PFSK-1 (cell line): ENCODE measurements at regions not wholly inside any gene's neighbourhood (a gene's known extent, or its start where the extent isn't known, plus 50 kb on each side); places are given as distances from the start of the nearest gene placed in this dataset.

ENCODE experiments used
- FOXP2 ChIP-seq: optimal IDR thresholded peaks from 2 replicates; pipeline ENCODE3; 2011; ENCODE audit warnings: borderline replicate concordance, control low read depth, inconsistent platforms; ENCODE audit not compliant: insufficient read depth; ENCODE audit errors: extremely low read length, extremely low read depth
- POLR2AphosphoS5 ChIP-seq: IDR thresholded peaks from 2 replicates; pipeline ENCODE4 v1.6.1; 2012; ENCODE audit warnings: low read depth, mild to moderate bottlenecking, control low read depth, low read length, moderate library complexity
- REST ChIP-seq, 2 experiments: IDR thresholded peaks; 2 replicates each; pipeline versions ENCODE4 v1.6.1 to v1.8.0; 2011 to 2012; ENCODE audit warnings: low read depth in 2 of 2, low read length in 2 of 2, control low read depth in 1 of 2, inconsistent platforms in 1 of 2, mild to moderate bottlenecking in 1 of 2, moderate library complexity in 1 of 2; ENCODE audit not compliant: insufficient read depth in 1 of 2
- SIN3A ChIP-seq: IDR thresholded peaks from 2 replicates; pipeline ENCODE4 v1.6.1; 2012; ENCODE audit warnings: mild to moderate bottlenecking, low read length, moderate library complexity, borderline replicate concordance; ENCODE audit not compliant: insufficient read depth
- TAF1 ChIP-seq: IDR thresholded peaks from 2 replicates; pipeline ENCODE4 v1.6.1; 2012; ENCODE audit warnings: low read length, control low read depth, borderline replicate concordance; ENCODE audit not compliant: insufficient read depth

GRCh38 chr21:35527358-35527757 lies 478.3 kb upstream of the RUNX1 start:
- TF ChIP-seq SIN3A: no peak
- no peak for TF ChIP-seq REST (IDR thresholded peaks at IDR 0.05; ENCODE audit: insufficient read depth in 1 of 2, low read depth in 2 of 2, low read length in 2 of 2)
- no peak for TF ChIP-seq POLR2AphosphoS5
- TF ChIP-seq TAF1: no peak
- no peak for TF ChIP-seq FOXP2

- TF ChIP-seq FOXP2: no peak
- no peak for TF ChIP-seq TAF1
- no peak for TF ChIP-seq SIN3A
- TF ChIP-seq REST (IDR thresholded peaks at IDR 0.05; ENCODE audit: insufficient read depth in 1 of 2, low read depth in 2 of 2, low read length in 2 of 2): no peak
- no peak for TF ChIP-seq POLR2AphosphoS5
Observed at GRCh38 chr21:35525443-35525842, 476.3 kb upstream of the RUNX1 start.

- TF ChIP-seq TAF1: no peak
- no peak for TF ChIP-seq REST (IDR thresholded peaks at IDR 0.05; ENCODE audit: insufficient read depth in 1 of 2, low read depth in 2 of 2, low read length in 2 of 2)
- no peak for TF ChIP-seq SIN3A
- TF ChIP-seq POLR2AphosphoS5: no peak
- no peak for TF ChIP-seq FOXP2
Observed at GRCh38 chr21:35521852-35522505, 472.9 kb upstream of the RUNX1 start.

- no peak for TF ChIP-seq REST (IDR thresholded peaks at IDR 0.05; ENCODE audit: insufficient read depth in 1 of 2, low read depth in 2 of 2, low read length in 2 of 2)
- TF ChIP-seq SIN3A: no peak
- no peak for TF ChIP-seq TAF1
- TF ChIP-seq POLR2AphosphoS5: no peak
- TF ChIP-seq FOXP2: no peak
Observed at GRCh38 chr21:35521293-35521692, 472.2 kb upstream of the RUNX1 start.

- no peak for TF ChIP-seq FOXP2
- TF ChIP-seq TAF1: no peak
- TF ChIP-seq SIN3A: no peak
- no peak for TF ChIP-seq REST (IDR thresholded peaks at IDR 0.05; ENCODE audit: insufficient read depth in 1 of 2, low read depth in 2 of 2, low read length in 2 of 2)
- TF ChIP-seq POLR2AphosphoS5: no peak
Observed at GRCh38 chr21:35520856-35521255, 471.8 kb upstream of the RUNX1 start.
